K562 (cell line): ENCODE measurements at regions not wholly inside any gene's neighbourhood (a gene's known extent, or its start where the extent isn't known, plus 50 kb on each side); places are given as distances from the start of the nearest gene placed in this dataset.

ENCODE experiments used
- CBX5 ChIP-seq: IDR thresholded peaks from 2 replicates; pipeline ENCODE4 v1.6.1; 2014; ENCODE audit warnings: low read depth, borderline replicate concordance
- CTCF ChIP-seq, 3 experiments: IDR thresholded peaks in 2 of 3; conservative IDR thresholded peaks in 1 of 3; 2 replicates each; pipeline ENCODE4 v1.5.1; 2011 to 2012; ENCODE audit warnings: low read length in 3 of 3, mild to moderate bottlenecking in 3 of 3, control low read depth in 2 of 3, improper control_type of control experiment in 1 of 3, inconsistent platforms in 1 of 3, low read depth in 1 of 3, mixed read lengths in 1 of 3, moderate library complexity in 1 of 3; ENCODE audit not compliant: insufficient read depth in 2 of 3
- KDM1A ChIP-seq, 2 experiments: fragments of 450-650 bp; IDR thresholded peaks; 2 replicates each; pipeline ENCODE4 v1.6.1; 2016; ENCODE audit warnings: mild to moderate bottlenecking in 2 of 2
- KLF6 ChIP-seq: fragments of 250-450 bp; sonication (Bioruptor Pico); IDR thresholded peaks from 2 replicates; pipeline ENCODE4 v1.4.0; 2020; ENCODE audit warnings: mild to moderate bottlenecking, moderate library complexity, borderline replicate concordance
- MAX ChIP-seq: sonication (generic); formaldehyde crosslinking; IDR thresholded peaks from 2 replicates; pipeline ENCODE4 v1.9.0; 2022; ENCODE audit warnings: mild to moderate bottlenecking, missing genetic modification reagents
- POLR2A ChIP-seq: fragments of 450-650 bp; conservative IDR thresholded peaks from 2 replicates; pipeline ENCODE4 v1.6.1; 2016
- POLR2AphosphoS2 ChIP-seq: IDR thresholded peaks from 2 replicates; pipeline ENCODE4 v1.6.1; 2012; ENCODE audit warnings: low read length, improper control_type of control experiment
- POLR2AphosphoS5 ChIP-seq: IDR thresholded peaks from 2 replicates; pipeline ENCODE4 v1.6.1; 2011; ENCODE audit warnings: mild to moderate bottlenecking, low read depth, low read length, moderate library complexity; ENCODE audit not compliant: control insufficient read depth, insufficient read depth
- XRCC3 ChIP-seq: fragments of 450-650 bp; IDR thresholded peaks from 2 replicates; pipeline ENCODE4 v1.6.1; 2017; ENCODE audit warnings: mild to moderate bottlenecking, moderate library complexity
- ZNF174 ChIP-seq: fragments of 250-450 bp; sonication (Bioruptor Pico); IDR thresholded peaks from 2 replicates; pipeline ENCODE4 v1.4.0; 2020; ENCODE audit warnings: mild to moderate bottlenecking
- ZNF274 ChIP-seq: IDR thresholded peaks from 2 replicates; pipeline ENCODE4 v1.6.1; 2011; ENCODE audit warnings: low read depth, mild to moderate bottlenecking, low read length, moderate library complexity, borderline replicate concordance

- TF ChIP-seq POLR2A, result no peak
- TF ChIP-seq ZNF174, result no peak
- no peak for TF ChIP-seq XRCC3
- TF ChIP-seq KDM1A (IDR thresholded peaks at IDR 0.05), result no peak
- no peak for TF ChIP-seq CTCF (IDR thresholded peaks at IDR 0.05 in 2 of 3, conservative IDR thresholded peaks at IDR 0.05 in 1 of 3; ENCODE audit: insufficient read depth in 2 of 3, low read depth in 1 of 3, low read length in 3 of 3)
- TF ChIP-seq CBX5, result no peak
- no peak for TF ChIP-seq KLF6 (CRISPR knock-in tag)
- TF ChIP-seq ZNF274, result no peak
- no peak for TF ChIP-seq POLR2AphosphoS2
- TF ChIP-seq POLR2AphosphoS5, result no peak
- TF ChIP-seq MAX (CRISPR knock-in tag), result no peak
Observed at GRCh38 chr2:43050866-43051265, 175.5 kb downstream of the ZFP36L2 start.
